Adrenal gland (tissue), 9 donors: ENCODE measurements at regions not wholly inside any gene's neighbourhood (a gene's known extent, or its start where the extent isn't known, plus 50 kb on each side); places are given as distances from the start of the nearest gene placed in this dataset.

Source experiments
- DNase-seq, 7 donors: peaks; one replicate each; pipeline ENCODE4 v3.0.0-alpha.2; 2019 to 2020
- H3K27ac ChIP-seq, 5 donors: fragments of 200-600 bp; sonication (generic) in 4 of 5; 1 replicate in 3 of 5; 2 replicates in 2 of 5; pipeline versions ENCODE4 v1.5.1 to v1.8.0; 2016 to 2020; ENCODE audit warnings: mild to moderate bottlenecking in 1 of 5
- H3K27me3 ChIP-seq: fragments of 200-600 bp; 2 replicates; pipeline ENCODE4 v1.8.0; 2021
- H3K36me3 ChIP-seq, 2 donors: fragments of 200-600 bp; replicated peaks in 1 of 2; 1 replicate in 1 of 2; 2 replicates in 1 of 2; pipeline versions ENCODE4 v1.5.1 to v1.8.0; 2018 to 2022
- H3K4me1 ChIP-seq, 2 donors: fragments of 200-600 bp; replicated peaks in 1 of 2; 1 replicate in 1 of 2; 2 replicates in 1 of 2; pipeline versions ENCODE4 v1.5.1 to v1.8.0; 2018 to 2021
- H3K4me3 ChIP-seq, 4 donors: fragments of 200-600 bp; sonication (generic) in 3 of 4; one replicate each; pipeline ENCODE4 v1.5.1; 2016 to 2018
- H3K9me3 ChIP-seq, 3 donors: fragments of 200-600 bp; sonication (generic) in 1 of 3; replicated peaks in 1 of 3; 1 replicate in 2 of 3; 2 replicates in 1 of 3; pipeline versions ENCODE4 v1.5.1 to v1.8.0; 2016 to 2021
- POLR2A ChIP-seq, 2 donors: fragments of 450-650 bp; IDR thresholded peaks; one replicate each; pipeline ENCODE4 v1.6.1; 2017; ENCODE audit warnings: antibody characterized with exemption in 2 of 2, mild to moderate bottlenecking in 2 of 2, moderate library complexity in 1 of 2
- WGBS, 4 donors: extraction: QIAGEN DNeasy Blood & Tissue Kit in 2 of 4; methylation state at CpG; one replicate each; pipeline versions ENCODE4 v1.1.5 to v1.1.7; 2013 to 2017; 5-methylcytosine and 5-hydroxymethylcytosine counted together
- intact Hi-C, 2 donors: fragments of 100-400 bp; cut with DNase I; formaldehyde crosslinking; loops; one replicate each; pipeline versions ENCODE4 v1.14.1 to v1.15.0; 2022 to 2023
- TF ChIP-seq, protein P1 (sequence below), 6 experiments: fragments of 450-650 bp in 4 of 6; fragments of 200-600 bp in 2 of 6; sonication (generic) in 1 of 6; IDR thresholded peaks; 1 replicate in 5 of 6; 2 replicates in 1 of 6; pipeline versions ENCODE4 v1.5.1 to v1.8.0; 2016 to 2021; ENCODE audit warnings: antibody characterized with exemption in 6 of 6, mild to moderate bottlenecking in 2 of 6, moderate library complexity in 1 of 6
- donor health status: healthy with polysubstance abuse.
- donor health status: Bipolar disorder and iron deficiency.
- donor health status: DM: yes; HTN: yes; CAD: no.
- donor health status: DM: no; HTN: no; CAD: no.
- donor health status: DM: no; HTN: no; CAD: no.

GRCh38 chr5:87876616-87877015 lies 392.0 kb downstream of the TMEM161B start:
- H3K4me3 ChIP-seq: no peak overlapping the region
- no peaks in the 10 kb centered on the region for H3K4me1 ChIP-seq
- intact Hi-C loops: no loop called here
- no peaks in the 10 kb centered on the region for H3K9me3 ChIP-seq
- TF ChIP-seq, protein P1, sequence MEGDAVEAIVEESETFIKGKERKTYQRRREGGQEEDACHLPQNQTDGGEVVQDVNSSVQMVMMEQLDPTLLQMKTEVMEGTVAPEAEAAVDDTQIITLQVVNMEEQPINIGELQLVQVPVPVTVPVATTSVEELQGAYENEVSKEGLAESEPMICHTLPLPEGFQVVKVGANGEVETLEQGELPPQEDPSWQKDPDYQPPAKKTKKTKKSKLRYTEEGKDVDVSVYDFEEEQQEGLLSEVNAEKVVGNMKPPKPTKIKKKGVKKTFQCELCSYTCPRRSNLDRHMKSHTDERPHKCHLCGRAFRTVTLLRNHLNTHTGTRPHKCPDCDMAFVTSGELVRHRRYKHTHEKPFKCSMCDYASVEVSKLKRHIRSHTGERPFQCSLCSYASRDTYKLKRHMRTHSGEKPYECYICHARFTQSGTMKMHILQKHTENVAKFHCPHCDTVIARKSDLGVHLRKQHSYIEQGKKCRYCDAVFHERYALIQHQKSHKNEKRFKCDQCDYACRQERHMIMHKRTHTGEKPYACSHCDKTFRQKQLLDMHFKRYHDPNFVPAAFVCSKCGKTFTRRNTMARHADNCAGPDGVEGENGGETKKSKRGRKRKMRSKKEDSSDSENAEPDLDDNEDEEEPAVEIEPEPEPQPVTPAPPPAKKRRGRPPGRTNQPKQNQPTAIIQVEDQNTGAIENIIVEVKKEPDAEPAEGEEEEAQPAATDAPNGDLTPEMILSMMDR (IDR thresholded peaks at IDR 0.05): no peak
- TF ChIP-seq POLR2A (IDR thresholded peaks at IDR 0.05): no peak
- H3K36me3 ChIP-seq: no peaks in the 10 kb centered on the region
- H3K27ac ChIP-seq: no peak overlapping the region
- H3K27me3 ChIP-seq: no peaks in the 10 kb centered on the region
- WGBS, 4 donors: 63 to 80% (median 70%) methylated on average over 2 of the region's 2 CpGs
- DNase-seq: no peak

DNA sequence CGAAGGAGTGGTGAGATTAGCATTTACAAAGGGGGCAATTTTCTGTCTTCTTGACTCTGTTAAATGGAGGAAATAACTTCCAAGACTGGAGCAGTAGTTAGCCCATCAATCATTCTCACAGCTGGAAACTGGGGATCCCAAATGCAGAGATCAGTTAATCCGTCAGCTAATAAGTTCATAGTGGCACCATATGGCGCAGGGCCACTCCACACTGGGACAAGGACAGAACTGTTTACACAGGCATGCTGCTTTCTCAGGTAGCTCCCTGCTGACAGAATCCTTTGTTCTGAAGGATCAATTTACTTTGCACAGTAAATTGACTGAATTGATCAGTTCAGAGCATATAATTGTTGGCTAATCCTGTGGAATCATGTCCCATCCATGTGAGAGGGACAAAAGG lies 395.7 kb downstream of the TMEM161B start:
- Histone ChIP-seq H3K4me1 (no peaks in the 10 kb centered on the region), H3K4me3 (no peak overlapping the region), H3K36me3 (no peaks in the 10 kb centered on the region), H3K27ac (no peak overlapping the region), H3K27me3 (no peaks in the 10 kb centered on the region), H3K9me3 (no peaks in the 10 kb centered on the region)
- no peak for DNase-seq
- whole genome bisulfite sequencing, 4 donors: 65 to 77% (median 71%) methylated on average over 3 of the region's 3 CpGs
- TF ChIP-seq, protein P1 (IDR thresholded peaks at IDR 0.05): no peak
- no peak for TF ChIP-seq POLR2A (IDR thresholded peaks at IDR 0.05)
- intact Hi-C loops: no loop called here

DNA sequence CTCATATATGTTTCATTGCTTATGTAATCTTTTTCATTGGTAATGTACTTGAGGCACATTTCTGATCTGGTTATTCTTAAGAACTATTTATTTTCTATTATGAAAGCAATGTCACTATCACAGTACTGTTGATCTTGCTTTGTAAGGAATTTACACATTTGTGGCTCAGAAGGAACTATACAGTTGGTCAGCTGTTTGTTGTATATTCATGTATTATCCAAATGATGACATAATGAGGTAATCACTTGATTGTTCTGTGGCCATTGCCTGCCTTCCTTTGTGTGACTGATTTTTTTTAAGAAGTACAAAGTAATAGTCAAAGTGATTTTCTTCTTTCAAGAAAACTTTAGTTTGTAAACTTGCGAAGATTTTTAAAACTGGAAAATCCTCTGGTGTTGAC lies 399.9 kb downstream of the TMEM161B start:
- no peaks in the 10 kb centered on the region for H3K27me3 ChIP-seq
- H3K27ac ChIP-seq: no peak overlapping the region
- no peaks in the 10 kb centered on the region for H3K36me3 ChIP-seq
- WGBS, 4 donors: 86 to 97% (median 95%) methylated on average over 1 of the region's 1 CpG
- H3K4me3 ChIP-seq: no peak overlapping the region
- intact Hi-C loops: no loop called here
- TF ChIP-seq POLR2A (IDR thresholded peaks at IDR 0.05): no peak
- TF ChIP-seq, protein P1 (IDR thresholded peaks at IDR 0.05): no peak
- DNase-seq: no peak
- H3K9me3 ChIP-seq: no peaks in the 10 kb centered on the region
- H3K4me1 ChIP-seq: no peaks in the 10 kb centered on the region

- Histone ChIP-seq H3K9me3 (no peaks in the 10 kb centered on the region), H3K4me1 (no peaks in the 10 kb centered on the region), H3K36me3 (no peaks in the 10 kb centered on the region), H3K4me3 (no peak overlapping the region), H3K27ac (no peak overlapping the region), H3K27me3 (no peaks in the 10 kb centered on the region)
- intact Hi-C loops: no loop called here
- TF ChIP-seq POLR2A (IDR thresholded peaks at IDR 0.05): no peak
- TF ChIP-seq, protein P1 (IDR thresholded peaks at IDR 0.05): no peak
- WGBS, 4 donors: 60 to 62% (median 62%) methylated on average over 4 of the region's 4 CpGs
- no peak for DNase-seq
Observed at GRCh38 chr5:87867281-87867680, 401.4 kb downstream of the TMEM161B start.
